ENCODE measurements at regions not wholly inside any gene's neighbourhood (a gene's known extent, or its start where the extent isn't known, plus 50 kb on each side); places are given as distances from the start of the nearest gene placed in this dataset.
"Not testable (repeated sequence)": the region's sequence is repeated elsewhere in the genome, so short reads cannot be mapped to it uniquely, and the experiment has no call there.

- no peak for DNase-seq (ENCODE audit: low spot score)
Measured at GRCh38 chr5:62152394-62153087, 153.5 kb upstream of the KIF2A start.

GRCh38 chr5:62154758-62155157, 151.2 kb upstream of the KIF2A start:
- DNase-seq (ENCODE audit: low spot score), result no peak

- DNase-seq (ENCODE audit: low spot score), result no peak
Measured at GRCh38 chr5:62155988-62156387, 150.0 kb upstream of the KIF2A start.

- DNase-seq (ENCODE audit: low spot score), result no peak
Measured at GRCh38 chr5:62167561-62168057, 138.4 kb upstream of the KIF2A start.

- no peak for DNase-seq (ENCODE audit: low spot score)
Measured at GRCh38 chr5:62168506-62169281, 137.3 kb upstream of the KIF2A start.

- no peak for DNase-seq (ENCODE audit: low spot score)
Measured at GRCh38 chr5:62178258-62178657, 127.7 kb upstream of the KIF2A start.

- no peak for DNase-seq (ENCODE audit: low spot score)
Measured at GRCh38 chr5:62182802-62183201, 123.2 kb upstream of the KIF2A start.

- DNase-seq (ENCODE audit: low spot score), result no peak
Measured at GRCh38 chr5:62183727-62184126, 122.3 kb upstream of the KIF2A start.

- DNase-seq (ENCODE audit: low spot score), result no peak
Measured at GRCh38 chr5:62184444-62184843, 121.6 kb upstream of the KIF2A start.

GRCh38 chr5:62190173-62190572, 115.8 kb upstream of the KIF2A start:
- no peak for DNase-seq (ENCODE audit: low spot score)

GRCh38 chr5:62190931-62191330, 115.1 kb upstream of the KIF2A start:
- DNase-seq (ENCODE audit: low spot score), result no peak

- DNase-seq (ENCODE audit: low spot score), result no peak
Measured at GRCh38 chr5:62192958-62193357, 113.0 kb upstream of the KIF2A start.

GRCh38 chr5:62196532-62196931, 109.5 kb upstream of the KIF2A start:
- not testable (repeated sequence) for DNase-seq (ENCODE audit: low spot score)

- no peak for DNase-seq (ENCODE audit: low spot score)
Measured at GRCh38 chr5:62197697-62198096, 108.3 kb upstream of the KIF2A start.

GRCh38 chr5:62198421-62198820, 107.6 kb upstream of the KIF2A start:
- no peak for DNase-seq (ENCODE audit: low spot score)

GRCh38 chr5:62199792-62200716, 106.0 kb upstream of the KIF2A start:
- no peak for DNase-seq (ENCODE audit: low spot score)

- peak; percentile 14 for DNase-seq (ENCODE audit: low spot score)
Measured at GRCh38 chr5:62206150-62206829, 99.7 kb upstream of the KIF2A start.

- no peak for DNase-seq (ENCODE audit: low spot score)
Measured at GRCh38 chr5:62208218-62208852, 97.7 kb upstream of the KIF2A start.

GRCh38 chr5:62211405-62211804, 94.6 kb upstream of the KIF2A start:
- DNase-seq (ENCODE audit: low spot score), result no peak

GRCh38 chr5:62212648-62213047, 93.4 kb upstream of the KIF2A start:
- no peak for DNase-seq (ENCODE audit: low spot score)

- DNase-seq (ENCODE audit: low spot score), result peak; percentile 16
Measured at GRCh38 chr5:62214701-62215100, 91.3 kb upstream of the KIF2A start.

Data from A172 (cell line).